Fibroblast of lung (primary cell): ENCODE measurements at regions not wholly inside any gene's neighbourhood (a gene's known extent, or its start where the extent isn't known, plus 50 kb on each side); places are given as distances from the start of the nearest gene placed in this dataset.

Source experiments
- EZH2 ChIP-seq: IDR thresholded peaks from 2 replicates; pipeline ENCODE4 v1.5.1; 2012; ENCODE audit warnings: low read length, control low read depth, mild to moderate bottlenecking; ENCODE audit errors: missing control alignments
- TF ChIP-seq, protein P1 (sequence below), 2 donors: IDR thresholded peaks in 1 of 2; conservative IDR thresholded peaks in 1 of 2; 1 replicate in 1 of 2; 2 replicates in 1 of 2; pipeline ENCODE4 v1.5.1; 2011 to 2012; ENCODE audit warnings: low read length in 2 of 2, control low read depth in 1 of 2, inconsistent platforms in 1 of 2, low read depth in 1 of 2, mild to moderate bottlenecking in 1 of 2

DNA sequence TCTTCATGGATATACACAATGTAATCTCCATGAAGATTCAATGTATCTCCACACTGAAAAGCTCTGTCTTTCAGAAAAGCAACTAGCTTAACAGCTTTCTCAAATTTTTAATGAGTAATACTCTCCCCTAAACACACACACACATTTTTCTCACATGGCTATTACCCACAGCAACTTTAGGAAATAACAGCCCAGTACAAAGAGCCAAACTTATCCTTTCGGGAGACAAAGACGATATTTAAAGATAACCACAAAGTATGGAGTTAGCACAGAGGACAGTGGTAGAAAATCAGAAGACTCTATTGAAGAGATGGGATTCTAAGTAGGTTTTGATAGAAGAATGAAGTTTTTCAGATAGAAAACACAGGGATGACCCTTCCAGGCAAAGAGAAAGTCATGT, 394.9 kb upstream of the TRIB2 start:
- TF ChIP-seq, protein P1, sequence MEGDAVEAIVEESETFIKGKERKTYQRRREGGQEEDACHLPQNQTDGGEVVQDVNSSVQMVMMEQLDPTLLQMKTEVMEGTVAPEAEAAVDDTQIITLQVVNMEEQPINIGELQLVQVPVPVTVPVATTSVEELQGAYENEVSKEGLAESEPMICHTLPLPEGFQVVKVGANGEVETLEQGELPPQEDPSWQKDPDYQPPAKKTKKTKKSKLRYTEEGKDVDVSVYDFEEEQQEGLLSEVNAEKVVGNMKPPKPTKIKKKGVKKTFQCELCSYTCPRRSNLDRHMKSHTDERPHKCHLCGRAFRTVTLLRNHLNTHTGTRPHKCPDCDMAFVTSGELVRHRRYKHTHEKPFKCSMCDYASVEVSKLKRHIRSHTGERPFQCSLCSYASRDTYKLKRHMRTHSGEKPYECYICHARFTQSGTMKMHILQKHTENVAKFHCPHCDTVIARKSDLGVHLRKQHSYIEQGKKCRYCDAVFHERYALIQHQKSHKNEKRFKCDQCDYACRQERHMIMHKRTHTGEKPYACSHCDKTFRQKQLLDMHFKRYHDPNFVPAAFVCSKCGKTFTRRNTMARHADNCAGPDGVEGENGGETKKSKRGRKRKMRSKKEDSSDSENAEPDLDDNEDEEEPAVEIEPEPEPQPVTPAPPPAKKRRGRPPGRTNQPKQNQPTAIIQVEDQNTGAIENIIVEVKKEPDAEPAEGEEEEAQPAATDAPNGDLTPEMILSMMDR (conservative IDR thresholded peaks at IDR 0.05 in 1 of 2, IDR thresholded peaks at IDR 0.05 in 1 of 2; ENCODE audit: low read depth in 1 of 2, low read length in 2 of 2), result no peak
- no peak for TF ChIP-seq EZH2
